Tibial nerve (tissue), 4 donors: ENCODE measurements at regions not wholly inside any gene's neighbourhood (a gene's known extent, or its start where the extent isn't known, plus 50 kb on each side); places are given as distances from the start of the nearest gene placed in this dataset.

Experiments
- DNase-seq, 2 donors: peaks; one replicate each; pipeline ENCODE4 v3.0.0-alpha.2; 2019; ENCODE audit warnings: low spot score in 2 of 2
- H3K27ac ChIP-seq, 4 donors: fragments of 200-600 bp; sonication (generic) in 3 of 4; one replicate each; pipeline ENCODE4 v1.5.1; 2017 to 2019; ENCODE audit warnings: mild to moderate bottlenecking in 1 of 4
- H3K27me3 ChIP-seq, 2 donors: fragments of 200-600 bp; sonication (generic) in 1 of 2; one replicate each; pipeline versions ENCODE4 v1.5.1 to v1.6.0; 2017 to 2019
- H3K36me3 ChIP-seq, 3 donors: fragments of 200-600 bp; sonication (generic); one replicate each; pipeline ENCODE4 v1.5.1; 2018 to 2019
- H3K4me1 ChIP-seq, 4 donors: fragments of 200-600 bp; sonication (generic) in 3 of 4; one replicate each; pipeline ENCODE4 v1.5.1; 2017 to 2019
- H3K4me3 ChIP-seq, 4 donors: fragments of 200-600 bp; sonication (generic) in 3 of 4; one replicate each; pipeline ENCODE4 v1.5.1; 2017 to 2019; ENCODE audit warnings: mild to moderate bottlenecking in 1 of 4, moderate library complexity in 1 of 4
- H3K9me3 ChIP-seq, 4 donors: fragments of 200-600 bp; sonication (generic) in 3 of 4; one replicate each; pipeline ENCODE4 v1.5.1; 2017 to 2019
- CTCF ChIP-seq, 5 experiments: fragments of 200-600 bp in 3 of 5; fragments of 450-650 bp in 2 of 5; sonication (generic) in 3 of 5; IDR thresholded peaks; one replicate each; pipeline ENCODE4 v1.5.1; 2016 to 2019; ENCODE audit warnings: antibody characterized with exemption in 5 of 5, mild to moderate bottlenecking in 3 of 5, moderate library complexity in 2 of 5
- EP300 ChIP-seq, 2 donors: sonication (generic); formaldehyde crosslinking; IDR thresholded peaks; one replicate each; pipeline ENCODE4 v1.6.1; 2017; ENCODE audit warnings: antibody characterized with exemption in 2 of 2, mild to moderate bottlenecking in 1 of 2
- POLR2A ChIP-seq, 2 donors: fragments of 450-650 bp; IDR thresholded peaks; one replicate each; pipeline ENCODE4 v1.6.1; 2017; ENCODE audit warnings: antibody characterized with exemption in 2 of 2, mild to moderate bottlenecking in 2 of 2, moderate library complexity in 2 of 2
- WGBS, 2 donors: methylation state at CpG; one replicate each; pipeline ENCODE4 v1.1.5; 2018; 5-methylcytosine and 5-hydroxymethylcytosine counted together

DNA sequence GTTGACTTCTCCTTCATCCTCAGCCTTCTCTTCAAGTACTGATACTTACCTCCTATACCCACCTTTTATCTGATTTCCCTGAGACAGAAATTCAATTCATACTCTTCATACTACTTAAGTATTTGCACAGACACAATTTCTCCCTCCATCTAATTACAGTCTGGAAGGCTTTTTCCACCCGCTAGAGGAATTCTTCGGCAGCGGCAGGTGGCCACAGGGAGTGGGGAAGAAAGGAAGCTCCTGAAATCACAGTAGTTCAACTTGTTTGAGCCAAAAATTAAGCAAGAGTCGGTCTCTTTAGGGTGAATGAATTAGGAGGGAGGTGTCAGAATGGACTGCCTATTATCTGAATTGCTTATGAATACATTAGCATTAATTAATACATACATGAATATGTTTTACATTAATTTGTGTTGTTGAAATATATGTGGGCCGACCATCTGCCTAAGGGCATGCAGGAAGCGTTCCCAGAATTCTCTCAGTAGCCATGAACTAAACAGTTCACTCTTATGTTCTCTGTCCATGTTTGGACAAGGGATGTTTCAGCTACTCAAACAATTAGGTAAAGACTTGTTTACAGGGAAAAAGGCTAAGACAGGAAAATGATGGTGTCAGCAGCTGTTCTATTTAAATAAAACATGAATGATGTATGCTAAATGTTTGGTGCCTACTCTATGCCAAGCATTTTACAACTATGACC lies 101.4 kb upstream of the SMARCA2 start:
- no peak overlapping the region for H3K4me3 ChIP-seq
- no peak for TF ChIP-seq POLR2A (IDR thresholded peaks at IDR 0.05)
- no peak for TF ChIP-seq CTCF (IDR thresholded peaks at IDR 0.05)
- TF ChIP-seq EP300 (IDR thresholded peaks at IDR 0.05), result no peak
- peaks cover 0 to 6% of the 10 kb centered on the region in 2 donors for H3K27me3 ChIP-seq
- no peaks in the 10 kb centered on the region for H3K4me1 ChIP-seq
- H3K27ac ChIP-seq, result no peak overlapping the region
- 63 to 67% methylated on average over 6 of the region's 6 CpGs for WGBS, 2 donors
- H3K9me3 ChIP-seq, result peaks cover 0 to 5% (median 0%) of the 10 kb centered on the region in 4 donors
- no peaks in the 10 kb centered on the region for H3K36me3 ChIP-seq
- DNase-seq, result no peak

GRCh38 chr9:1916095-1916494 lies 99.1 kb upstream of the SMARCA2 start:
- TF ChIP-seq POLR2A (IDR thresholded peaks at IDR 0.05) (no peak), EP300 (IDR thresholded peaks at IDR 0.05) (no peak), CTCF (IDR thresholded peaks at IDR 0.05) (no peak)
- no peak overlapping the region for H3K27ac ChIP-seq
- H3K4me3 ChIP-seq, result no peak overlapping the region
- DNase-seq, result no peak
- H3K9me3 ChIP-seq, result peaks cover 0 to 5% (median 0%) of the 10 kb centered on the region in 4 donors
- H3K4me1 ChIP-seq, result no peaks in the 10 kb centered on the region
- WGBS, 2 donors, result 85 to 86% methylated on average over 6 of the region's 6 CpGs
- no peaks in the 10 kb centered on the region for H3K36me3 ChIP-seq
- H3K27me3 ChIP-seq, result peaks cover 0 to 10% of the 10 kb centered on the region in 2 donors

GRCh38 chr9:1916655-1917054 lies 98.5 kb upstream of the SMARCA2 start:
- H3K4me3 ChIP-seq, result no peak overlapping the region
- no peaks in the 10 kb centered on the region for H3K36me3 ChIP-seq
- peaks cover 0 to 5% (median 0%) of the 10 kb centered on the region in 4 donors for H3K9me3 ChIP-seq
- no peak for DNase-seq
- 80% methylated on average over 12 of the region's 12 CpGs for WGBS, 2 donors
- peaks cover 0 to 10% of the 10 kb centered on the region in 2 donors for H3K27me3 ChIP-seq
- no peak overlapping the region for H3K27ac ChIP-seq
- no peaks in the 10 kb centered on the region for H3K4me1 ChIP-seq
- TF ChIP-seq POLR2A (IDR thresholded peaks at IDR 0.05) (no peak), CTCF (IDR thresholded peaks at IDR 0.05) (no peak), EP300 (IDR thresholded peaks at IDR 0.05) (no peak)

DNA sequence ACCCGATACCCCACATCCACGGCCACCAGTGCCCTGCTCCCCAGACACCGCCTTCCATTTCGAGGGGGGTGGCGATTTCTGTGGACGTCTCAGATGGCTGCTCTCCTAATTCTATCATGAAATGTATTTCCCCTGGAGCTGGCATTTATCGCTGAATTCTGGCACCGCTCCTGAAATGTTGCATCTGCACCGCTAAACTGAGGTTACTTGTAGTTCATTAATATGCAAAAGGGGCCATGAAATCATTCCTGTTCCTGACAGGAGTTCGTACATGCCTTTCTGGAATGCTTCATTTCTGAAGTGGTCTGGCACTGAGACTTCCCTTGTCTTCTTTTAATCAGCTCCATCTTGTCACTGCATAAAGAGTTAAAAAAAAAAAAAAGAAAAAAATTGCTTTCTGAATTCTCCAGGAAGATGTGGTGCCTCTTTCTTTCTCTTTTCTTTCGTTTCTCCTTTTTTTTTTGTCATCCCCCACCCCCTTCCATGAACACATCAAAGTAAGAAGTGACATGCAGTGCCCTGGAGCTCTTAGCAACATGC lies 97.7 kb upstream of the SMARCA2 start:
- Histone ChIP-seq H3K4me1 (no peaks in the 10 kb centered on the region), H3K9me3 (peaks cover 0 to 2% (median 0%) of the 10 kb centered on the region in 4 donors), H3K27ac (no peak overlapping the region), H3K36me3 (no peaks in the 10 kb centered on the region), H3K4me3 (no peak overlapping the region), H3K27me3 (peaks cover 0 to 10% of the 10 kb centered on the region in 2 donors)
- no peak for TF ChIP-seq CTCF (IDR thresholded peaks at IDR 0.05)
- no peak for TF ChIP-seq EP300 (IDR thresholded peaks at IDR 0.05)
- TF ChIP-seq POLR2A (IDR thresholded peaks at IDR 0.05), result no peak
- WGBS, 2 donors, result 70 to 71% methylated on average over 11 of the region's 11 CpGs
- DNase-seq, result no peak

GRCh38 chr9:1918108-1918507 lies 97.0 kb upstream of the SMARCA2 start:
- Histone ChIP-seq H3K4me3 (no peak overlapping the region), H3K36me3 (no peaks in the 10 kb centered on the region), H3K27ac (no peak overlapping the region), H3K4me1 (no peaks in the 10 kb centered on the region), H3K27me3 (peaks cover 0 to 10% of the 10 kb centered on the region in 2 donors), H3K9me3 (no peaks in the 10 kb centered on the region)
- WGBS, 2 donors, result 55 to 61% methylated on average over 3 of the region's 3 CpGs
- no peak for DNase-seq
- TF ChIP-seq CTCF (IDR thresholded peaks at IDR 0.05), result no peak
- no peak for TF ChIP-seq EP300 (IDR thresholded peaks at IDR 0.05)
- TF ChIP-seq POLR2A (IDR thresholded peaks at IDR 0.05), result no peak
